Body of pancreas (tissue), 4 donors: ENCODE measurements at regions not wholly inside any gene's neighbourhood (a gene's known extent, or its start where the extent isn't known, plus 50 kb on each side); places are given as distances from the start of the nearest gene placed in this dataset.

Experiments used
- CTCF ChIP-seq, 7 experiments: fragments of 450-650 bp in 4 of 7; fragments of 200-600 bp in 3 of 7; sonication (generic) in 3 of 7; IDR thresholded peaks; one replicate each; pipeline ENCODE4 v1.5.1; 2016 to 2019; ENCODE audit warnings: antibody characterized with exemption in 7 of 7
- POLR2A ChIP-seq, 3 donors: fragments of 450-650 bp; IDR thresholded peaks; one replicate each; pipeline ENCODE4 v1.6.1; 2016; ENCODE audit warnings: antibody characterized with exemption in 3 of 3, mild to moderate bottlenecking in 2 of 3

GRCh38 chr4:117157360-117157759 is 72.0 kb upstream of the TRAM1L1 start:
- TF ChIP-seq CTCF (IDR thresholded peaks at IDR 0.05) (no peak), POLR2A (IDR thresholded peaks at IDR 0.05) (no peak)
